GM19023 (cell line): ENCODE measurements at regions not wholly inside any gene's neighbourhood (a gene's known extent, or its start where the extent isn't known, plus 50 kb on each side); places are given as distances from the start of the nearest gene placed in this dataset.

Source experiments
- ATAC-seq: cut with Tn5 transposase; IDR thresholded peaks from one replicate; pipeline ENCODE4 v1.9.1; 2021; ENCODE audit warnings: mild to moderate bottlenecking, moderate library complexity; ENCODE audit not compliant: unreplicated experiment

GRCh38 chr12:30874455-30875321 is 51.9 kb upstream of the TSPAN11 start:
- ATAC-seq: no peak

DNA sequence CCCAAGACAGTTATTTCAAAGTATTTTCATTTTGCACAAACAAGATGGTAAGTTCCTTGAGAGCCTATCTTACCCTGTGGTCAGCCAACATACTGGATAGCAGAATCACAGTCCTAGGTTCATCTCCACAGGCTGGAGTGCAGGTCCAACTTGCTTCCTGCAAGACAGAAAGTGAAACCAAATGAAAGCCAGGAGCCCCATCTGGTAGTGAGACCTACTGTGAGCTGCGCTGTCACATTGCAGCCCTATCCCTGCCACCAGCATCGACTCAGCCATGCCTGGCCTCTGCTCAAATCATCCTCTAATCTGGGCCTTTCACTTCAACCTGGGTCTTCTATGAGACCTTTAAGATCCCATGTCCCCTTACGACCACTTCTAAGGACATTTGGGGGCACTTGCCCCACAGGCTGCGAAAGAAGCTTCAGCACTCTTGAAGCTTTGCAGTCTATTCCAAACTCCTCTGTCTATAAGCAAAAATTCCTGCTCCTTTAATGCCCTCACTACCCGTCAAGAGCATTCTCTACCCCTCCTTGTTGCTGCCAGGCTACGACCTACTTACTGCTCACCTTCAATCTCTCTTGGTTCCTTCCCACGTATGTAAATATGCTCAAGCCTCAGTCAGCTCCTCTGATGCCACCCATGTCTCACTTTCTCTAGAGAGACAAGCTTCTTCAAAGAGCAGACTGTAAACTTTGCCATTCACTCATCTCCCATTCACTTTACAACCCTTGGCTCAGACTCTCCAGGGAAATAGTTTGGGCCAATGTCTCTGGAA is 55.9 kb upstream of the TSPAN11 start:
- ATAC-seq: no peak

DNA sequence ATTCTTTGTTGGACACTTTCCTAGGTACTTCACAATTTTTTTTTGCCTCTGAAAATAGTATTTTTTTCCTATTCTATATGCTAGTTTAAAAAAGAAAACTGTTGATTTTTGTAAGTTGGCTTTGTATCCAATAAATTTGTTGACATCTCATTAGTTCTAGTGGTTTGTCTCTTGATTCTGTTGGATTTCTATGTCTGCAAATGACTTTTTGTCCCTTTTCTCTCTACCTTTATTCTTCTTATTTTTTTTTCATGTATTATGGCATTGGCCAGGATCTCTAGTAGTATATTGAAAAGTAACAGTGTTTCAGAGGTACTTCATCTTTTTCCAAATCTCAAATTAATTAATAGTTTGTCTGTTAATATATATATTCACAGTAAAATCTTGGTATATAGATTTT is 59.1 kb upstream of the TSPAN11 start:
- ATAC-seq: no peak

DNA sequence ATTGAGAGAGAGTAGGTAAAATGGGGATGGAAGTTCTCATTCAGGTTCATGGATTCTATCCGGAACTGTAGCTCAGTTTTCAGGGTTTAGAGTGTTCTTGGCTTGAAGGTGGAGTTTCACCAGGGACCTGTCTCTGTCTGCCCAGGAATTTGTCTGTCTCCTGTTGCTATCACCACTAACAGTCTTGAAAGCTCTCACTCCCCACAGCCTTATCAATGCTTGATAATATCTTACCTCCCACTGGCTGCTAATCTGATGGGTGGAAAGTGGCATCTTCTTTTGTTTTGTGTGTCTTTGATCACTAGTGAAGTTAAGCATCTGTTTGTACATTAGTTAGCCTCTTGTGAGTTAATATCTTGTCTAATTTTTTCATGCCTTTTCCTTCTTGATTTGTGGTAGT is 60.3 kb upstream of the TSPAN11 start:
- ATAC-seq: no peak

DNA sequence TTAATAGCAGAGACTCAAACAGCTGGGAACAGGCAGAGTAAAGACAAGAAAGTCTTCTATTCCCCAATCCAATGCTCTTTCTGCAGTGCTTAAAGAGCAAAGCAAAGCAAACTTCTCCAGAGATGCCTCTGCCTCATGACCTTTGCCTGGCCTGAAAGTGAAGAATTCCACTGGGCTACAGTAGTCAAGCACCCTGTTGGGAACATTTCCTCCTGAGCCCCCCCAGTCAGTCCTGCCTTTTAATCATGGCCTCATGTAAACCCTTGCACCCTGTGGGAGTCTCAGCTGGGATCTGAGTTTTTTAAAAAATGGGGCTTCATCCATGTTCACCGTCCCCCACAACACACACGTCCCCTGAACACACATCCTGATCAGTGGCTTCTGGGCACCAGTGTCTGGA is 62.7 kb upstream of the TSPAN11 start:
- no peak for ATAC-seq

DNA sequence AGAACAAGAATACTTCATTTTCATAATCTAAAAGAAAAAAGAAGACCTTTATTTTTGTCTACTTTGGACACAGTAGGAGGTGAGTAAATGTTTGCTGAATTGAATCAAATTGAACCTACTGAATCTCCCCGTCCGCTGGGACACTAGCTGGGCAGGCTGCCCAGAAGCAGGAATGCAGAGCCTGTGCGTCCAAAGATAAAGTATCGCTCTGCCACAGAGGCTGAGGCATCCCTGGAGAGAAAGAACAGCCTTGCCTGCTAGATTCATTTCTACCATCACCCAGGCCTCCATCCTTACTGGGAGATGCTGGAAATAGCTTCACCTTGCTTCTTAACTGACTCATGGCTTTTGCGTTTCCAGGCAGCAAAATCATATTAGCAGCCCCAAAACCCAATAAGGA is 64.1 kb upstream of the TSPAN11 start:
- no peak for ATAC-seq

- ATAC-seq: no peak
Observed at GRCh38 chr12:30859226-30859625, 67.3 kb upstream of the TSPAN11 start.

- ATAC-seq: no peak
Observed at GRCh38 chr12:30858471-30858870, 68.1 kb upstream of the TSPAN11 start.

DNA sequence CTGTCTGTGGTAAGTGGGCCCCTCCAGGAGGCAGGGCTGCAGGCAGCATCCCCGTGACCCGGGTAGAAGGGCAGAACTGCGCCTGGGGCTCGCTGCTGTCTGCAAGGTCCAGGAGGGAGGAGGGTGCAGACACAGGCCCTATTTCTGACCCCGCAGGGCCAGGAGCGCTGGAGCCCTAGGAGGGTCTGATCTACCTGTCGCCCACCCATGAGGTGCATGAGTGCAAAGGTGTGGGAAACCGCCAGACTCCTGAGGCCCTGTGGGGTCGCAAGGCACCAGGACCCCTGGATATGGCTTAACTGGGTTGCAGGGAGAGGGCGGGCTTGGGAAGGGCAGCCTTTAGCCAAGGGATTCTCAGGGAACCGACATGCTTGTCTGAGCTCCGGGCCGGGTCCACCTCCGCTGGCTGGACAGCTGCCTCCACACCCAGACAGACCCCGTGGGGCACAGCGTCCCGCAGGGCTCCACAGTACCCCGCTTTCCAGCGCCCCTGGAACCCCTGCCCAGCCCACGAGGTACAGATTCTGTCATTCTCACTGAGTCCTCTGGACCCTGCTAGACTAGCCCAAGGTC is 72.9 kb upstream of the TSPAN11 start:
- no peak for ATAC-seq

- ATAC-seq: no peak
Observed at GRCh38 chr12:30850684-30851083, 75.9 kb upstream of the TSPAN11 start.

GRCh38 chr12:30847259-30847658 is 79.3 kb upstream of the TSPAN11 start:
- ATAC-seq: no peak

DNA sequence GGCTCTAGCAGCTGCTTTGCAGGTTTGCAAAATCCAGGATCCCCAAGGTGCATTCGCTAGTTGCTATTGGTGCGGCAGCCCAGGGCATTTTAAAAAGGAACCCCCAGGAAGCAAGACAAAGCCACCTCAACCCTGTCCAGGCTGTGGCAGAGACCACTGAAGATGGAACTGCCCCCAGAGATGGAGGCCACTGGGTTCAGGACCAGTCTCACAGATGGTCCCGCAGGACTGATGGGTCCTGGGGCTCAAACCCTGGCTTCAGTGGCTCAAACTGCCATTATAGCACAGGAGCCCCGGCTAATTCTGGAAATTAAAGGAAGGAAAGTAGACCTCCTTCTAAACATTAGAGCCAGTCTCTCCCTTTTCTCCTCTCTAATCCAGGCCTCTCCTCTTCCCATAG is 79.8 kb upstream of the TSPAN11 start:
- no peak for ATAC-seq

DNA sequence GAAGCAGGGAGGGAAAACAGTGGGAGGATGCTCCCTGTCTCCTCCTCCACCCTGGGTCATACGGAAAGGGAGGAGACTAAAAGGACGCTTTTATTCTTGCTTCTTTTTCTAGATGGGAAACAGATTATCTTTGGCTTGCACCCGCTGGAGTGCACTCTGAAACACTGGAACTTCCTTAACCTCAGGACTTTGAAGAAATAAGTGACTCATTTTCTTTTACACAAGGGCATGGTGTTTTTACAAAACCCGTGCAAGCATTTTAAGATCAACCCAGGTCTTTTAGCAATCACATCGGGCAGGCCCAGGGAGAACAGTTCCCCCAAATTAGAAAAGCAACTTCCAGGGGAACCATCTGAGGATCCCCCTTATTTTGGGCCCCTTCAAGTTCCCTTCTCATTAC is 80.9 kb upstream of the TSPAN11 start:
- ATAC-seq: no peak

- no peak for ATAC-seq
Observed at GRCh38 chr12:30843211-30843610, 83.3 kb upstream of the TSPAN11 start.

- ATAC-seq: no peak
Observed at GRCh38 chr12:30840715-30841114, 85.8 kb upstream of the TSPAN11 start.

- ATAC-seq: no peak
Observed at GRCh38 chr12:30839643-30840220, 85.0 kb upstream of the CAPRIN2 start.

DNA sequence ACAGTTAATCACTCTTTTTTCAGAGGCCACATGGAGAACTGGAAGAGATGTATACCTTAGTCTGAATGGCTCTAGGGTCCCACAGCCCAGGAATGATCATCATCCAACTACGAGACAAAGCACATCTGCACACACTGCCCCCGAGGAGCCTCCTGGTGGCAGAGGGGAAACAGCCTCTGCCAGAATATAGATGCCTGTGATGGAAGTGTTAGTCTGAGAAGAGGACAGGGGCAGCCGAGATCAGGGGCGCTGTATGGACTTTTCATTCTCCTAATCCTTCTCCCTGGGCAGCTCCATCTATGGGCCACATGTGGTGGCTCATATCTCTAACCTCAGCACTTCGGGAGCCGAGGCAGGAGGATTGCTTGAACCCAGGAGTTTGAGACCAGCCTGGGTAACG is 82.8 kb upstream of the CAPRIN2 start:
- ATAC-seq: no peak

GRCh38 chr12:30836656-30837445 is 82.1 kb upstream of the CAPRIN2 start:
- ATAC-seq: no peak

DNA sequence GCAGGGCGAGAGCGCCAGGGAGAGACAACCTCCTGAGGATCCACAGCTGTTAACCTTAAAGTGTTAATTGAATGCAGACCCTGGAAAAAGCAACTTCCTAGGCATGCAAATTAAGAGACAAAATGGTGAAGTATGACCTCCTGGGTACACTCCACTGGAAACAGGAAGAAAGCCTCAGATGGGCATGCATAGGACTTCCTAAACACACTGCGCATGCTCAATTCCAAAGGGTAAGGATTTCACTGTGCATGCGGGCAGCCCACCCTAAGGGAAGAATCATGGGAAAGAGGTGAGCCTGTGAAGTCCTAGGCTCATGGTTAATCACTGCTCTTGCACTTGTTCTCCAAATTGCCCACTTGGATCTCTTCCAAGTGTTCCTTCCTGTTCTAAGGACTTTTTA is 80.5 kb upstream of the CAPRIN2 start:
- ATAC-seq: no peak

DNA sequence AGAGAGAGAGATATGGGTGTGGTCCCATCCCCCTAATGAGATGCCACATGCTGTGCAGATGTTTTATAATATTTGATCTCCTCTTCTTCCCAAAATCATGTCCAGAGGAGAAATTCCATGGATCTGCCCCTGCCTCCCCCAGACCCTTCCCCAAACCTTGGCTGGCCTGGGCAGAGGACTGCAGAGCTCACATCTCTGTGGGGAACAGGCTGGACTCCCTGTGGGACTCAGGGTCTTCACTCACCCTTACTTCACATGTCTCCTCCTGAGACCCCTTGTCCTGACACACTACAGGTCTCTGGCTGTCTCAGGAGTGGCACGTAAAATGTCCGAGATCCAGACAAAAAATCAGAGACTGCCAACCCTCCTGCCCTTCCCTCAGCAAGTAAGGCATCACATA is 76.0 kb upstream of the CAPRIN2 start:
- ATAC-seq: no peak

- ATAC-seq: no peak
Observed at GRCh38 chr12:30829876-30830275, 75.1 kb upstream of the CAPRIN2 start.
